Bronchial epithelial cell (primary cell): ENCODE measurements at regions not wholly inside any gene's neighbourhood (a gene's known extent, or its start where the extent isn't known, plus 50 kb on each side); places are given as distances from the start of the nearest gene placed in this dataset.

Experiments
- DNase-seq: peaks from one replicate; pipeline ENCODE4 v3.0.0-alpha.2; 2010; ENCODE audit warnings: low read depth
- FAIRE-seq: peaks from 2 replicates; lab custom pipeline; 2011; peaks lifted over from hg19 to GRCh38; lab: Jason Lieb, UNC
- H3K27me3 ChIP-seq: 2 replicates; pipeline ENCODE4 v1.5.1; 2011; ENCODE audit warnings: low read length; ENCODE audit not compliant: control insufficient read depth, insufficient read depth
- H3K36me3 ChIP-seq: 2 replicates; pipeline ENCODE4 v1.5.1; 2011; ENCODE audit warnings: low read length; ENCODE audit not compliant: control insufficient read depth, insufficient read depth
- H3K4me3 ChIP-seq: 2 replicates; pipeline ENCODE4 v1.5.1; 2011; ENCODE audit warnings: mild to moderate bottlenecking, low read depth, low read length, control low read depth
- CTCF ChIP-seq: IDR thresholded peaks from 2 replicates; pipeline ENCODE4 v1.5.1; 2011; ENCODE audit warnings: mild to moderate bottlenecking, moderate library complexity, low read length, control low read depth, inconsistent platforms; ENCODE audit not compliant: insufficient read depth, severe bottlenecking

- Histone ChIP-seq H3K4me3 (no peak overlapping the region), H3K27me3 (peaks cover 4% of the 10 kb centered on the region), H3K36me3 (no peaks in the 10 kb centered on the region)
- no peak for TF ChIP-seq CTCF
- DNase-seq: no peak
- FAIRE-seq: no peak
These were observed 276.0 kb downstream of the MTX2 start for GRCh38 chr2:176544991-176545956.

GRCh38 chr2:176546550-176546949 lies 277.3 kb downstream of the MTX2 start:
- Histone ChIP-seq H3K27me3 (peaks cover 4% of the 10 kb centered on the region), H3K36me3 (no peaks in the 10 kb centered on the region), H3K4me3 (no peak overlapping the region)
- no peak for DNase-seq
- TF ChIP-seq CTCF: no peak
- FAIRE-seq: no peak

- peaks cover 2% of the 10 kb centered on the region for H3K27me3 ChIP-seq
- H3K36me3 ChIP-seq: no peaks in the 10 kb centered on the region
- no peak overlapping the region for H3K4me3 ChIP-seq
- no peak for FAIRE-seq
- no peak for DNase-seq
- TF ChIP-seq CTCF: no peak
These were observed 283.4 kb downstream of the MTX2 start for GRCh38 chr2:176552501-176553135.

- FAIRE-seq: no peak
- TF ChIP-seq CTCF: no peak
- Histone ChIP-seq H3K4me3 (peak overlapping the region; percentile 40), H3K36me3 (no peaks in the 10 kb centered on the region), H3K27me3 (peaks cover 2% of the 10 kb centered on the region)
- peak; percentile 40 for DNase-seq
These were observed 284.5 kb downstream of the MTX2 start for GRCh38 chr2:176553685-176554100.

- no peaks in the 10 kb centered on the region for H3K36me3 ChIP-seq
- H3K4me3 ChIP-seq: peak overlapping the region; percentile 40
- DNase-seq (peak; percentile 54), FAIRE-seq (no peak)
- TF ChIP-seq CTCF: peak; percentile 60
- peaks cover 2% of the 10 kb centered on the region for H3K27me3 ChIP-seq
These were observed 285.1 kb downstream of the MTX2 start for GRCh38 chr2:176554101-176555048.
